ENCODE measurements at regions not wholly inside any gene's neighbourhood (a gene's known extent, or its start where the extent isn't known, plus 50 kb on each side); places are given as distances from the start of the nearest gene placed in this dataset.

DNA sequence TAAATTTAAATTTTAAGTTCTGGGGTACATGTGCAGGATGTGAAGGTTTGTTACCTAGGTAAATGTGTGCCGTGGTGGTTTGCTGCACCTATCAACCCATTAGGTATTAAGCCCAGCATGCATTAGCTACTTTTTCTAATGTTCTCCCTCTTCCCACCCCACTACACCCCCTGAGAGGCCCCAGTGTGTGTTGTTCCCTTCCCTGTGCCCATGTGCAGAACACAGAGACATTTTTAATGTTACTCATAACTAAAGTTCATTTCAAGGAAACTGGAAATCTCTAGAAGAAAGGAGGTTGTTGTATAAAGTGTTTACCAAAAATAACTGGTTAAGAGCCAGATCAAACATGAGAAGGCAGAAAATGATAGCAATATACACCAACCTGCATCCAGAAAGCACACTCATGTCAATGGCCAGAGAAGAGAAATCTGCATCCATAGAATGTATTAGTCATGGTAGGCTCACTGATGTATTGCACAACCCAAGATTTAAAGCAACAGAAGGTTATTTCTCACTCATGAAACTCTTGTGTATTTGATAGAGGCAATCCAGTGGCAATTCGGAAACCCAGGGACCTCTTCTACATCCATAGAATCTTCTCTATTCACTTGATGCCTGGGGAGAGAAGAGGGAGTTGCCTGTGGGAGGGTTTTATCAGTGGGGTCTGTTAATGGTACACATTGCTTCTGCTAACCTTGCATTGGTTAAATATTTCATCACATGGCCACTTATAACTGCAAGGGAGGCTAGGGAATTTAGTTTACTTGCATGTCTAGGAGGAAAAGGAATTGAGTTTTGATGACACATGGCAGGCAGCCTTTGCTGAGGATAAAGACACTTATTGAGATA is 321.9 kb upstream of the RASGRP1 start:
- DNase-seq (ENCODE audit: low read depth), result no peak

DNA sequence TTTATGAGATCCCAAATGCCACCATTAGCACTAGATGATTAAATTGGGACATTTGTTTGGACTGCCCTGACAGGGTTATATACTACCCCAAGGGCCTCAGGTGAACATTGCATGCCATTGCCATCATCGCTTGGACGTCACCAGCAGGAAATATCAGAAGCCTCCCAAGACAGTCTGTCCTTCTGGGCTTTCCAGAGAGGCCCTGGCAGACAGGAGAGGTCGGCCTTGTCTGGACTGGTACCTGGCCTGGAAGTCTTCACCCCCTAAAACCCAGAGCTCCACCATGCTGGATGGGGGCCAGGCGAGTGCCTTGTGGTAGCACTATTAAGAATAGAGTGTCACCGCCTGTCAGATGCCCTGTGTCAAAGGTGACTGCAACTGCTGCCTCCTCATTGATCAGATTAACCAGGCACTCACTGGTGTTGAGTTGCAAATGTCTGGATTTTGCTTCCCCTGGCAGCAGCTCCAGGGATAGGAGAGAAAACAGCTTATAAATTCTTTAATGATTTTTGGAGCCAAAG is 324.1 kb upstream of the RASGRP1 start:
- no peak for DNase-seq (ENCODE audit: low read depth)

DNA sequence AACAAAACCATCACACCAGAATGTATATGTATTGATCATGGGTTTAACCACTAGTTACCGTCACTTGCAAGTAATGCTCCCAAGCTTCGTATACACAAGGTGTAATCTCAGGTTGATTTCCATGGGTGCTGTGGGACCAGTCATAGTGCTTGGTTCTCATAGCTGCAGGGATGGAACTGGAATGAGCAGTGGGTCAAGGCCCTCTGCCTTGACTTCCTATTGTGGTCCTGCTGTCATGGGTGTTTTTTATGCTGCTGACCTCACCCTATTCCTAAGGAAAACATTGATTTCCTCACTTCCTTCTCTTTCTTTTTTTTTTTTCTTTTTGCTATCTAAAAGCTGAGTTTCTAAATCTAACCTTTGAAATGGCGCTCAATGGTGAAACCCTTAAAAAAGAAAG is 325.6 kb upstream of the RASGRP1 start:
- DNase-seq (ENCODE audit: low read depth), result no peak

DNA sequence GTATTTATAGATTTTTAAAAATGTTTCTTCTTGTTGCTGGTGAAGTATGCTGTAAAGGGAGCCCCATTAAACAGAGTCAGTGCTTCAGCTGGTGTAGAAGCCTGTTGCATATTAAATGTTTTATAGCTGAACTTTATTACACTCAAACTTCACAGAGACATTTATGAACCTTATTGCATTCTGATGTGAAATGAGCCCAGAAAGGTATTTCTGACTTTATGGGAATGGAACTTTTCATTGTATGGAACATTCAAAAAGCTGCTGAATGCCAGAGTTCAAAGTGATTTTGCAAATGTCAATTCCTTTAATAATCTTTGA is 329.3 kb upstream of the RASGRP1 start:
- no peak for DNase-seq (ENCODE audit: low read depth)

DNA sequence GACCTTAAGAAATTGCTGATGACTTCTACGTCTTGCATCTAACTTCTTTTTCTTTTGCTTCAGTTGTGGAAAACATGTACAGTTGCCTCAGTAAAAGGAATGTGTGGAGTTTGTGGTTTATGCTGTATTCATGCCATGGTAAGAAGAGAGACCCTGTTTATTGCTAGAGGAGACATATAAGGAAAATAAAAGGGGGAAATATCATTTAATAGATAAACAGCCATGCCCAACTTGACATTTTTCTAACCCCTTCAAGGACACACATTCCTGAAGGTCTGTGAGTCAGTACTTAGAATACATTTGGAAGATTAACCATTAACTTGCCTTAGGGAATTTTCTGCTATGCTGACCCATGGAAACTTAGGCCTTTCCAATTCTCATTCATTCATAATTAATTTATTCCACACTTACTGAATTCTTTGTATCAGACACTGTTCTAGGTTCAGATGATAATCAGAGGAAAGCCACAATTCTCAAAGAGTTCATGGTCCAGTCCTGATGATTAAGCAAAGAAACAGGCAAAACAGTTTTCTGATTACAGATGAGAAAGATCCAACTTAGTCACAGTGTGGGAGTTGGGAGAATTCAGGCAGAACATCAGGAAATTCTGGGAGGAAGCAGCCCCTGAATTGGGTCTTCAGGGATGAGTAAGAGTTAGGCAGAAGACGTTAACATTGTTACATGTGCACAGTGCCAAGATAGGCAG is 329.8 kb upstream of the RASGRP1 start:
- no peak for DNase-seq (ENCODE audit: low read depth)

DNA sequence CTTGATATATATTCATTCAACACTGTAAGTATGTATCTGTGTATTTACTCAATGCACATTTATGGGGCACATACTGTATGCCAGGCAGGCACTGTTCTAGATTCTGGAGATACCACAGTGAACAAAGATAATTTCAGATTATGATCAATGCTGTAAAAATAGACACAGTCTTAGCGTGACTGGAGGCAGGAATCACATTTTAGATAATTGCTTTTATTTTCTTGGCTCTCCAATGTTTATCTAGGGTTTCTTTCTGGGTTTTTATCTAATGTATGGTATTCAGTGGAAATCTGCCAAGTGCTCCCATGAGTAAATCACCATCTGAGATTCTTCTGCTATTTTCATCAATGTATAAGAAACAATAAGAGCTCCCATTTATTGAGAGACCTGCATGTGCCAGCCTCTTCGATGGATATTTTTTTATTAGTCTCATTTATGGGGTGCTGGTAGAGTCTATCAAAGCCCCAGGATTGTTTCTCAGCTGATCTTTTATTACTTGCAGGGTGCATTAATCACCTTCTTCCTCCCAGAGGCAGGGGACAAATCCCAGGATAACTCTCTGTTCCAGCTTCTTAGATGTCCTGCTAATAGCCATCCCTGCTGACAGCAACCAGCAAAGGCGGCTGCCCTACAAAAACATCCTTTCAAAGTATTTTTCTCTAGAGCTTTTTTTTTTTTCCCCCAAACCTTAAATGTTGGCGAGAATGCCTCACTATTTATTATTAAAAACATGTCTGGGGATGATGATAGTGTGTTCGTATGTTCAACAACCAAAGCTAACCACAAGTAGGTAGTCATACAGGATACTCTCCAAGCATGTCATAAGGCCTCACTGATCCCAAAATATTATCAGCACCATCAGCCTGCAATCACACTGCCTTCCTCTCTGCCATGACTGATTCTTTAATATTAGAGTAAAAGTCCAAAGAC is 331.0 kb upstream of the RASGRP1 start:
- DNase-seq (ENCODE audit: low read depth), result no peak

DNA sequence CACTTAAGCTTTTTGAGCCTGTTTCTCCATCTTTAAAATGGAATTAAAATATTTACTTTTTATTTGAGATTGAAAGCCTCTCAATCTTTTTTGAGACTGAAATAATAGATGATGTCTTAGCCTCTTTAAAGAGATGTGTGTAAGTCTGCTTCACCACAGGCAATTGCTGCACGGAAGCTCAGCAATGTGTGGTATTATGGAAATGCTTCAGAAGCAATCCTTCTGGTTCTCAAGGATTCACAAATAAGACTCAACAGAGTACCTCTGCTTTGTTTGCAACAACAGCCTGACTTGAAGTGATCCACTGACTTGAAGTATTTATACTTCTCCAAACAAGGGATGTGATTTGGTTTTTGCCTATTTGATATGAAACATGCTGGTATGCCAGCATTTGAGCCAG is 332.0 kb upstream of the RASGRP1 start:
- no peak for DNase-seq (ENCODE audit: low read depth)

DNA sequence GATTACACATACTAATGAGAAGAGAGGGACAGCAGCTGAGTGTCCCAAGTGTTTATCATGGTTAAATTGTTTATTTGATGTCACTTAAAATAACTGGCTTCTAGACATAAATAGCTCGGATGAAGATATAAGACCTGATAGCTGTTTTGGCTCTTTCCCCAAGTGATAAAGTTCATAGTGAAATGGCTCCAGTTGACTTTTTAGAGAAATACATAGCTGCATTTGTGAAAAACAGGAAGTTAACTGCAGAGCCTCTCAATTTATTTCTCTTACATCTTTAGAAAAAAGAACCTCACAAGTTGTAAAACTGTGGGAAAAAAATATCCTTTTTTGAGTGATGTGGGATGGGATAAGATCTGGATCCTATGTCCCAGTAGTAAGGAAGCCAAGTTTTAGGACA is 332.9 kb upstream of the RASGRP1 start:
- DNase-seq (ENCODE audit: low read depth), result no peak

DNA sequence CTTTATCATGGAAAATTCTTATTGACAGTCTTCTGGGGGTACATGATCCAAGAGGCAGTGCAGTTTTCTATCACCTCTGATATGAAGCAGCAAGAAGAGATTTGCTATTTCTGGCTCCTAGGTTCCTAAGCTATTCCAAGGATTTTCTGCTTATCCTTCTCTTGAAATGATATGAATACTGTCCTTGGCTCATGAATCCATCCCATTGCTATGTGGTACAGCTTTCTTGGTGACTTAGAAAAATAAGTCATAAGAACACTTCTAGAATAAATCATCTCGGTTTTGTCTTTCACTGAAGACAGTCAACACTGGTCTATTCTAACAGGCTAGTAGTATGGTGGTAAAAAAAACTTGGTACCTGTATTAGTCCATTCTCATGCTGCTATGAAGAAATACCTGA is 333.6 kb upstream of the RASGRP1 start:
- DNase-seq (ENCODE audit: low read depth), result no peak

DNA sequence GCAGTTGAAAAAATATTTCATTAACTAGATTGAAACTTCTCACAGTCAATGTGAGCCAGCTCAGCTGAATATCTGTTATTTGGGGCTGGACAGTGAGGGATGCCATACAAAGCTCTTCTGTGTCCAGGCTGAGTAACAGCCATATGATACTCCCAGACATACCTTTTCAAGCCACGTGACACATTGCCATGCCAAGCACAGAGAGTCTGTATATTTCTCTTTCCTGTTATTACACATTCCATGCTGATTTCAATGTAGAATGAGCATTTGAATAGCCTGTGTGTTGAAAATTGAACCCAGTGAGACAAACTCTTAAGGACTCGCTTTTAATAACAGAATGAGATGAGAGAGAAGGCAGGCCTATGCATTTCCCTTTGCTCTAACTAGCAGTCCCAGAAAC is 334.7 kb upstream of the RASGRP1 start:
- DNase-seq (ENCODE audit: low read depth), result no peak

DNA sequence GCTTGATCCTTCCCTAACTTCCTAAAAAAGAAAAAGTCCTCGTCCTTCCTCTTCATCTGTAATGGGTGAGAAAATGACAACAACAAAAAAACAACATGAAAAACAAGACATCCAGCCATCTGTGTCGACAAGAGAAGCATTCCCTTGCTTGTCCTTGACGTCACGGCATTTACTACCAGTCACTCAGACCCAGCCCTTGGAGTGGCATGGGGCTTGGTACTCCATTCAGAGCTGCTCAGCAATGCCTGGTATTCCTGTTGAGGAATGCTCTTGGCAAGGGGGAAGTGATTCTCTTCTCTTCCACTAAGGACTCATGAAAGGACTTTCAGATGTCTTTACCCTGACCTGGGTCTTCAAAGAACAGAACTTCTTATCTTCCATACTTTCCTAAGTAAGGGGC is 339.7 kb upstream of the RASGRP1 start:
- DNase-seq (ENCODE audit: low read depth), result no peak

DNA sequence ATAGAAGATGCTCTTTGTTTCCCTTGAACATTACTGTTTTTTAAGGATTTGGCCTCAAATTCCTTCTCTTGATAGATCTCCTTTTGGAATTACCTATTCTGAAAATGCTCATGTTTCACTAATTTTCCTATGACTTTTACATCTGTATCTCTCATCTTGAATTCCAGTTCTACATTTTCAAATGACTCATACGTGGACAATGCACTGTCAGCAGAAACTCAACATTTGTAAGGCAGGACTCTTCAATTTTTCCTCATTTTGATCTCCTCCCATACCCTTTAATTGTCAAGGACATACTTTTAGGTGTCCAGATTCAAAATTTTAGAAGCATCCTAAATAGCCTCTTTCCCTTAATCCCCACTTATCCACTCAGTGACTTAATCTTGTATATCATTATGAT is 341.0 kb upstream of the RASGRP1 start:
- no peak for DNase-seq (ENCODE audit: low read depth)

DNA sequence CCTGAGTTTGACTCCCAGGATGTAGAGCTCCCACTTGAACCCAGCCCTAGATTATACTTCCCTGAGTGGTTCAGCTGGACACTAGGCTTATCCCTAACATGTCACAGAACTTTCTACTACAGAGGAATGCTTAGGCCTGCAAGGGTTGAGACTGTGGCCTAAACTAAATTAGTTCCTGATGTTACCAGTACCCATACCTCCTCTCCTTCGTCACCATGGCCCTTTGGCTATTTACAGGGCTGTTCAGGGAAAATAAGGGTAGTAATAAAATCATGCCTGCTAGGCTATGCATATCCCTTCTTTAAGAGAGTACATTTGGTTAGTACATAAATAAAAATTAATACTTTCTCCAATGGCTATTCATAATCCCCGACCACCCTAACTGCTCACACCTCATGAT is 356.4 kb upstream of the RASGRP1 start:
- DNase-seq (ENCODE audit: low read depth), result no peak

DNA sequence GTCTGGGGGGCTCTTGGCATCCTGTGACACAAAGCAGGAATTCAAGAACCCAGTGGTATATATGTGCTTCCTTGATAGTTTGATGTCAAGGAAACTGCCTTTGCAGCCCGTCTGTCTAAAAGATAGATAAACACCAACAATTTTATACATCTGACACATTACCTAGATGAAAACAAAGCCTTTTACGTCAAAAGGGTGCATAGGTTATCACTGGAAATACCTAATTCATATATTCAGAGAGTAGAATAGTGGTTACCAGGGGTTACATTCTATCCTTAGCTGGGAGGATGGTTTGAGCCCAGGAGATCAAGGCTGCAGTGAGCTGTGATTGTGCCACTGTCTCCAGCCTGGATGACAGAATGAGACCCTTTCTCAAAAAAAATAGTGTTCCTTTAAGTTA is 356.9 kb upstream of the RASGRP1 start:
- no peak for DNase-seq (ENCODE audit: low read depth)

DNA sequence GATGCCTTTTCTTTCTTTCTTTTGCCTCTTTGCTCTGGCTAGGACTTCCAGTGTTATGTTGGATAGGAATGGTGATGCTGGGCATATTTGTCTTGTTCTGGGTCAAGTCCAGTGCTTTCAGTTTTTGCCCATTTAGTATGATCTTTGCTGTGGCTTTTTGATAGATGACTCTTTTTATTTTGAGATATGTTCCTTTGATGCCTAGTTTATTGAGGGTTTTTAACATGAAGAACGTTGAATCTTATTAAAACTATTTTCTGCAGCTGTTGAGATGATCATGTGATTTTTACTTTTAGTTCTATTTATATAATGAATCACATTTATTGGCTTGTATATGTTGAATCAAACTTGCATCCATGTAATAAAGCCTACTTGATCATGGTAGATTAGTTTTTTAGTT is 363.8 kb upstream of the RASGRP1 start:
- no peak for DNase-seq (ENCODE audit: low read depth)

DNA sequence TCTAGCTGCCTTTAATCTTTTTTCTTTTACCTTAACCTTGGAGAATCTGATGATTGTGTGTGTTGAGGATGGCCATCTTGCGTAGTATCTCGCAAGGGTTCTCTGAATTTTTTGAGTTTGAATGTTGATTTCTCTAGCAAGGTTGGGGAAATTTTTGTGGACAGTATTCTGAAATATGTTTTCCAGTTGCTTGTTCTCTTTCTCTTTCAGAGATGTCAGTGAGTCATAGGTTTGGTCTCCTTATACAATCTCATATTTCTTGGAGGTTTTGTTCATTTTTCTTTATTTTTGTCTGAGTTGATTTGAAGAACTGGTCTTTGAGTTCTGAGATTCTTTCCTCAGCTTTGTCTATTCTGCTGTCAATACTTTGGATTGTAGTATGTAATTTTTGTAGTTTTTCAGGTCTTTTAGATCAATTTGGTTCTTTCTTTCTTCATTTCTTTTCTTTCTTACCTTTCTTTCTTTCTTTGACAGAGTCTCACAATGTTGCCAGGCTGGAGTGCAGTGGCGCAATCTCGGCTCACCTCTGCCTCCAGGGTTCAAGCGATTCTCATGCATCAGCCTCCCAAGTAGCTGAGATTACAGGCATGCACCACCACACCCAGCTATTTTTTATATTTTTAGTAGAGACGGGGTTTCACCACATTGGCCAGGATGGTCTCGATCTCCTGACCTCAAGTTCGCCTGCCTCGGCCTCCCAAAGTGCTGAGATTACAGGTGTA is 366.4 kb upstream of the RASGRP1 start:
- DNase-seq (ENCODE audit: low read depth), result no peak

DNA sequence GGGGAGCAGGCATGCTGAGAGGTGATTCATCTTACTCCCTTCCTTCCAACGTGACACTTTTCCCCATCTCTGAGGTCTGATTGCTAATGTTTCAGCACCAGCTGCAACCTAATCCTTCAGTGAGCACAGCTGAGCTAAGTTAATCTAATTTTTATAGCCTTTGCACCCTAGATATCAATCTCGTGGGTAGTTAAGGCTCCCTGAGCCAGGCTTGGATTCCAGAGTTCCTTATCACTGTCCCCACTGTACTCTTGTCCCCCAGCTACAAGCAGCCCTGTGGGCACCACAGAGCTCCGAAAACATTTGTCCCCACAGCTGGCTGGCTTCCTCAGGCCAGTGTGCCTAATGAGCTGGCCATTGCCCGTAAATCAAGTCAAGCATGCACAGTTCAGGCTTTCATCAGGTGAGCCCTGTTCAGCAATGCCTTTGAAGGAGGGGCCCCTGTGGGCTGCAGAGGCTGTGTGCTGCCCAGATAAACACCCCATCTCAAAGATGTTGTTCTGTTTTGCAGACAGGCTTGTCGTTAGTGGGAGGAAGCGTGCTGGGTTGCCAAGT is 376.9 kb upstream of the RASGRP1 start:
- DNase-seq (ENCODE audit: low read depth), result no peak

DNA sequence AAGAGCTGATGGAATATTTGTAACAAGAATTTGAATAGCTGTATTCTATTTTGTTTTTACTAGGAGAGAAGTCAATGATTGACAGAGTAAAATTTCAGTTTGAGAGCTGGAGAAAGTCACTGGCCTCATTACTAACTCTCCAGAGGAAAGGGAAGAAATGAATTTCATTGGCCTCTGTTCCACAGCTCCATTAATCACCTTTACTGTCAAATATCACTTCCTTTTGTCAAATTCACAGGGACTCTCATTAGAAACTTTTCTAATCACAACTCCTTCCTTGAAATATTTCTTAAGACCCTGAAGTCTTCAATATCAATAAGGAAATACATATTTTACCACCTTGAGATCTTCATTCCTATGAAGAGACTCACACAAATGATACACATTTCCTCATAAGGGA is 379.9 kb upstream of the RASGRP1 start:
- no peak for DNase-seq (ENCODE audit: low read depth)

DNA sequence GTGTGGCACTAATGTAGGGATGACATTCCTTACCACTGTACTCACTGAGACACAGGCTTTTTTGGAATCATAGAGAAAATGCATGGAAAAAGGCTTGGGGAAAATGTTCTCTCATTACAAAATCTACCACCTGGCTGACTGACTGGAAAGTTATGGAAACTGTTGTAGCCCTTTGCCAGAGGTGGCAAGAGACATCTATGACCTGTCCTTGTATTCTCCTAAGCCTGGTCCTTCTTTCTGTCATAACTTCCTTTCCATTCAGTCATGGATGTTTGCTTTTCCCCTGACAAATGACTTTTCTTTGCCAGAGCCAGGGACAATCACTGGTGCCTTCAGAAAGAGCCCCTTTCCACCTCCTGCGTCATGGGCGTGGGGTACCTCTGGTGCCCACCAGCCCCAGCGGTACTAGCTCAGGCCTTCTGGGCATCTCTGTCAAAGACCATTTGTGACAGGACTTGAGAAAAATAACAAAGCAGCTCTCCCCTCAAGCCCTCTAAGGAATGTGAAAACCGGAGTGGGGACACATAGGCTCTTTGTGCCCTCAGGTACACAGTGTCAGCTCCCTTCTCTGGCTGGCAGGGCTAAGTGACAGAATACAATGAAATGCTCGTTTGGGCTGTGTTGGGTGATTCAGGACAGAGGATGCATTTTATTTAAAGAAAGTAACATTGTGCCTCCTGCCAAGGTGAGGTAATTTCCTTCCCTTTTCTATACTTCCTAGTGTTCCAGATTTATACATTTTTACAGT is 381.1 kb upstream of the RASGRP1 start:
- DNase-seq (ENCODE audit: low read depth), result no peak

DNA sequence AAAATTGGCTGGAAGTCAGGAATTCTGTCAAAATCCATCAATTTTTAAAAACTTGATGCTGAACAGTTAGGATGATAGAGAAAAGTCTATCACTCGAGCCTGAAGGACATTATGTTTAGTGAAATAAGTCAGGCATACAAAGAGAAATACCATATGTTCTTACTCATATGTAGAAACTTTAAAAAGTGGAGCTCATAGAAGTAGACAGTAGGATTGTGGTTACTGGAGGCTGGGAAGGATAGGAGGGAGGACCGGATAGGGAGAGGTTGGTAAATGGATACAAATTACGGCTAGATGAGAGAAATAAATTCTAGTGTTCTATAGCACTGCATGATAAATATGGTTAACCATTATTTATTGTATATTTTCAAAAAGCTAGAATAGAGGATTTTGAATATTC is 389.5 kb upstream of the RASGRP1 start:
- no peak for DNase-seq (ENCODE audit: low read depth)

DNA sequence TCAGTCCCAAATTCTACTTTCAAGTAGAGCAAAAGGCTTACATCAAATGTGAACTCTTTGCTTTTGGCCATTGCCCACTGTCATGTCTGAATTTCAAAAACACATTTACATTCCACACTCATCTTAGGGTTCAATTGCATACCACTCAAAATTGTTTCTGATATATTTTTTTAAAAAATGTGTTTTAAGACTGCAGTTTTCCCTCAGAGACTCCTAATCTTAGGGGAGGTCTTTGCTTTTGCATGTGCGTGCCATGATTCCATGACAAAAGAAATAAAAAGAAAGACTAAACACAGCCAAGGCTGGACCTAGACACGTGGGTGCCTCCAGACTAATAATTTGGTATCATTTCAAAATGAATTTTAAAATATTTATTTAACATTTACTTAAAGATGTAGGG is 396.8 kb upstream of the RASGRP1 start:
- DNase-seq (ENCODE audit: low read depth), result no peak

Measured in activated gamma-delta T cell treated with anti-CD3 and anti-CD28 coated beads, Interleukin-2, amount 50 U/mL, for 16 hours (primary cell).